Vagina (tissue), 2 donors: ENCODE measurements at regions not wholly inside any gene's neighbourhood (a gene's known extent, or its start where the extent isn't known, plus 50 kb on each side); places are given as distances from the start of the nearest gene placed in this dataset.

ENCODE experiments used
- DNase-seq, 2 donors: peaks; one replicate each; pipeline ENCODE4 v3.0.0-alpha.2; 2017; ENCODE audit errors: extremely low spot score in 2 of 2
- H3K27ac ChIP-seq: fragments of 200-600 bp; sonication (generic); one replicate; pipeline ENCODE4 v1.5.1; 2019
- H3K27me3 ChIP-seq: fragments of 200-600 bp; sonication (generic); one replicate; pipeline ENCODE4 v1.5.1; 2019
- H3K36me3 ChIP-seq, 2 donors: fragments of 200-600 bp; sonication (generic); one replicate each; pipeline ENCODE4 v1.5.1; 2017 to 2019
- H3K4me1 ChIP-seq: fragments of 200-600 bp; sonication (generic); one replicate; pipeline ENCODE4 v1.5.1; 2019
- H3K4me3 ChIP-seq, 2 donors: fragments of 200-600 bp; sonication (generic); 1 replicate in 1 of 2; 2 replicates in 1 of 2; pipeline ENCODE4 v1.5.1; 2016 to 2019
- H3K9me3 ChIP-seq: fragments of 200-600 bp; sonication (generic); one replicate; pipeline ENCODE4 v1.5.1; 2019
- CTCF ChIP-seq, 3 experiments: fragments of 450-650 bp in 2 of 3; fragments of 200-600 bp in 1 of 3; sonication (generic) in 1 of 3; IDR thresholded peaks; one replicate each; pipeline ENCODE4 v1.5.1; 2017 to 2019; ENCODE audit warnings: antibody characterized with exemption in 3 of 3, mild to moderate bottlenecking in 2 of 3, moderate library complexity in 2 of 3
- POLR2A ChIP-seq, 2 donors: fragments of 450-650 bp; IDR thresholded peaks; one replicate each; pipeline ENCODE4 v1.6.1; 2017; ENCODE audit warnings: antibody characterized with exemption in 2 of 2, mild to moderate bottlenecking in 2 of 2, moderate library complexity in 2 of 2
- POLR2AphosphoS5 ChIP-seq, 2 donors: sonication (generic); formaldehyde crosslinking; IDR thresholded peaks; one replicate each; pipeline ENCODE4 v1.9.0; 2017; ENCODE audit warnings: antibody characterized with exemption in 2 of 2, mild to moderate bottlenecking in 2 of 2, low read depth in 1 of 2; ENCODE audit not compliant: insufficient read depth in 1 of 2
- intact Hi-C: fragments of 100-400 bp; cut with DNase I; formaldehyde crosslinking; loops from one replicate; pipeline ENCODE4 v1.15.1; 2023

DNA sequence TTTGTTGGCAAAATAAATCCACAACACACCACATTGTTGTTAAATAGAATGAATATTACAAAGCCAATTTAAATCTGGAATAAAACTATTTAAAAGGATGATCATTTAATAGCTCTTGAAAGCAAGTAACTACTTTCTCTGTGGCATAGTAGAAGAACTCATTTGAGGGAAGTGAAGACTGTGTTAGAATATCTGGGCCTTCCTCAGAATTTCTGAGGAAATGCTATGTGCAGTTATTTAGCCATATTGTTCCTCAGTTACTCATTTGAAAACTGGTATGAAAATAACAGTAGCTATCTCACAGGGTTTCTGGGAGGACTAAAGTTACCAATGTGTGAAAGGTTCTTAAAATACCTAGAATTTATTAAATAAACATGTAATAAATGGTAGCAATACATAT is 595.8 kb downstream of the PSAT1 start:
- DNase-seq: no peak
- no peaks in the 10 kb centered on the region for H3K36me3 ChIP-seq
- TF ChIP-seq POLR2A (IDR thresholded peaks at IDR 0.05) (no peak), CTCF (IDR thresholded peaks at IDR 0.05) (no peak), POLR2AphosphoS5 (IDR thresholded peaks at IDR 0.05; ENCODE audit: insufficient read depth in 1 of 2, low read depth in 1 of 2) (no peak)
- no peak overlapping the region for H3K27ac ChIP-seq
- no peaks in the 10 kb centered on the region for H3K9me3 ChIP-seq
- H3K27me3 ChIP-seq: no peaks in the 10 kb centered on the region
- H3K4me1 ChIP-seq: no peaks in the 10 kb centered on the region
- H3K4me3 ChIP-seq: no peak overlapping the region
- intact Hi-C loops: no loop called here

- Histone ChIP-seq H3K27me3 (no peaks in the 10 kb centered on the region), H3K27ac (no peak overlapping the region), H3K4me1 (no peaks in the 10 kb centered on the region), H3K4me3 (no peak overlapping the region), H3K9me3 (no peaks in the 10 kb centered on the region), H3K36me3 (no peaks in the 10 kb centered on the region)
- intact Hi-C loops: no loop called here
- DNase-seq: no peak
- TF ChIP-seq POLR2AphosphoS5 (IDR thresholded peaks at IDR 0.05; ENCODE audit: insufficient read depth in 1 of 2, low read depth in 1 of 2) (no peak), CTCF (IDR thresholded peaks at IDR 0.05) (no peak), POLR2A (IDR thresholded peaks at IDR 0.05) (no peak)
These were observed 597.0 kb downstream of the PSAT1 start for GRCh38 chr9:78893774-78894401.

DNA sequence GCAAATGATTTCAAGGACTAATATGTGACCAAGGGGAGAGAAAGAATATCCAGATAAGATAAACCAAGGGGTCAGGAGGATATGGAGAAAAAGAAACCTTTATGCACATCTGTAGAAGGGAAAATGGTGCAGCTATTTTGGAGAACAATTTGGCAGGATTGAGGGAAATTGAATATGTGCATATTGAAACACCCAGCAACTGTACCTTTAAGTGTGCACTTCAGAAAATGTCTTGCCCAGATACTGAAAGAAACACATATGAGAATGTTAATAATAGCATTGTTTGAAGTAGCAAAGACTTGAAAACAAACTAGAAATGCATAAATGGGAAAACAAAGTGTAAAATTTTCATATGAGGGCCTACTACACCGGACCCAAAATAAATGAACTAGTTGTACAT is 599.6 kb downstream of the PSAT1 start:
- intact Hi-C loops: no loop called here
- TF ChIP-seq CTCF (IDR thresholded peaks at IDR 0.05) (no peak), POLR2A (IDR thresholded peaks at IDR 0.05) (no peak), POLR2AphosphoS5 (IDR thresholded peaks at IDR 0.05; ENCODE audit: insufficient read depth in 1 of 2, low read depth in 1 of 2) (no peak)
- no peak overlapping the region for H3K27ac ChIP-seq
- no peaks in the 10 kb centered on the region for H3K9me3 ChIP-seq
- no peak overlapping the region for H3K4me3 ChIP-seq
- no peak for DNase-seq
- H3K27me3 ChIP-seq: no peaks in the 10 kb centered on the region
- no peaks in the 10 kb centered on the region for H3K36me3 ChIP-seq
- H3K4me1 ChIP-seq: no peaks in the 10 kb centered on the region

- intact Hi-C loops: no loop called here
- no peak overlapping the region for H3K4me3 ChIP-seq
- DNase-seq: no peak
- H3K4me1 ChIP-seq: no peaks in the 10 kb centered on the region
- no peak overlapping the region for H3K27ac ChIP-seq
- TF ChIP-seq CTCF (IDR thresholded peaks at IDR 0.05) (no peak), POLR2A (IDR thresholded peaks at IDR 0.05) (no peak), POLR2AphosphoS5 (IDR thresholded peaks at IDR 0.05; ENCODE audit: insufficient read depth in 1 of 2, low read depth in 1 of 2) (no peak)
- H3K27me3 ChIP-seq: no peaks in the 10 kb centered on the region
- H3K36me3 ChIP-seq: no peaks in the 10 kb centered on the region
- no peaks in the 10 kb centered on the region for H3K9me3 ChIP-seq
These were observed 601.3 kb downstream of the PSAT1 start for GRCh38 chr9:78898234-78898633.

- intact Hi-C loops: no loop called here
- TF ChIP-seq POLR2AphosphoS5 (IDR thresholded peaks at IDR 0.05; ENCODE audit: insufficient read depth in 1 of 2, low read depth in 1 of 2) (no peak), CTCF (IDR thresholded peaks at IDR 0.05) (no peak), POLR2A (IDR thresholded peaks at IDR 0.05) (no peak)
- DNase-seq: no peak
- Histone ChIP-seq H3K9me3 (no peaks in the 10 kb centered on the region), H3K36me3 (no peaks in the 10 kb centered on the region), H3K4me3 (no peak overlapping the region), H3K4me1 (no peaks in the 10 kb centered on the region), H3K27me3 (no peaks in the 10 kb centered on the region), H3K27ac (no peak overlapping the region)
These were observed 602.1 kb downstream of the PSAT1 start for GRCh38 chr9:78899006-78899405.
